Liver (tissue), 8 donors: ENCODE measurements at regions not wholly inside any gene's neighbourhood (a gene's known extent, or its start where the extent isn't known, plus 50 kb on each side); places are given as distances from the start of the nearest gene placed in this dataset.

Experiments used
- DNase-seq: peaks from one replicate; pipeline ENCODE4 v3.0.0-alpha.2; 2017; ENCODE audit warnings: low spot score
- H3K27ac ChIP-seq, 2 donors: one replicate each; pipeline ENCODE4 v1.7.0; 2013; ENCODE audit warnings: inconsistent platforms in 2 of 2, low read length in 2 of 2, control low read depth in 1 of 2, low read depth in 1 of 2, mild to moderate bottlenecking in 1 of 2
- H3K27me3 ChIP-seq, 4 donors: one replicate each; pipeline versions ENCODE4 v1.6.1 to v1.7.0; 2013; ENCODE audit warnings: low read length in 3 of 4, inconsistent platforms in 1 of 4, mild to moderate bottlenecking in 1 of 4, moderate library complexity in 1 of 4; ENCODE audit not compliant: control insufficient read depth in 4 of 4, insufficient read depth in 4 of 4
- H3K36me3 ChIP-seq, 4 donors: one replicate each; pipeline versions ENCODE4 v1.6.1 to v1.7.0; 2013; ENCODE audit warnings: low read length in 3 of 4, mild to moderate bottlenecking in 3 of 4, low read depth in 1 of 4, moderate library complexity in 1 of 4; ENCODE audit not compliant: control insufficient read depth in 4 of 4, insufficient read depth in 3 of 4
- H3K4me1 ChIP-seq, 4 donors: one replicate each; pipeline versions ENCODE4 v1.6.1 to v1.7.0; 2013; ENCODE audit warnings: low read length in 3 of 4, mild to moderate bottlenecking in 3 of 4, moderate library complexity in 1 of 4; ENCODE audit not compliant: control insufficient read depth in 4 of 4, insufficient read depth in 4 of 4
- H3K4me3 ChIP-seq, 3 donors: one replicate each; pipeline versions ENCODE4 v1.6.1 to v1.7.0; 2013; ENCODE audit warnings: low read length in 3 of 3, control low read depth in 1 of 3, low read depth in 1 of 3, mild to moderate bottlenecking in 1 of 3
- H3K9ac ChIP-seq, 2 donors: one replicate each; pipeline ENCODE4 v1.7.0; 2013; ENCODE audit warnings: low read length in 2 of 2, mild to moderate bottlenecking in 2 of 2, moderate library complexity in 2 of 2, control low read depth in 1 of 2, low read depth in 1 of 2
- H3K9me3 ChIP-seq, 4 donors: one replicate each; pipeline versions ENCODE4 v1.6.1 to v1.7.0; 2013; ENCODE audit warnings: low read length in 3 of 4; ENCODE audit not compliant: control insufficient read depth in 4 of 4
- ATF3 ChIP-seq: IDR thresholded peaks from 2 replicates; pipeline ENCODE4 v1.6.1; 2016; ENCODE audit warnings: antibody characterized with exemption
- CTCF ChIP-seq: fragments of 150-350 bp; IDR thresholded peaks from 2 replicates; pipeline ENCODE4 v1.5.1; 2017; ENCODE audit warnings: improper control_type of control experiment, low read depth, low read length; ENCODE audit not compliant: missing input control
- EGR1 ChIP-seq, 2 donors: IDR thresholded peaks; 2 replicates each; pipeline ENCODE4 v1.6.1; 2016 to 2018; ENCODE audit warnings: antibody characterized with exemption in 2 of 2, low read depth in 2 of 2
- HNF4A ChIP-seq, 2 donors: conservative IDR thresholded peaks; 2 replicates each; pipeline ENCODE4 v1.6.1; 2016; ENCODE audit warnings: antibody characterized with exemption in 2 of 2, mild to moderate bottlenecking in 2 of 2
- JUND ChIP-seq, 2 donors: IDR thresholded peaks; 2 replicates each; pipeline ENCODE4 v1.6.1; 2016; ENCODE audit warnings: antibody characterized with exemption in 2 of 2
- MAX ChIP-seq: IDR thresholded peaks from 2 replicates; pipeline ENCODE4 v1.6.1; 2016; ENCODE audit warnings: antibody characterized with exemption
- NR2F2 ChIP-seq: IDR thresholded peaks from 2 replicates; pipeline ENCODE4 v1.6.1; 2016; ENCODE audit warnings: antibody characterized with exemption
- RAD21 ChIP-seq, 2 donors: IDR thresholded peaks; 2 replicates each; pipeline ENCODE4 v1.6.1; 2016; ENCODE audit warnings: antibody characterized with exemption in 2 of 2, mild to moderate bottlenecking in 2 of 2
- REST ChIP-seq: IDR thresholded peaks from 2 replicates; pipeline ENCODE4 v1.6.1; 2016; ENCODE audit warnings: antibody characterized with exemption, mild to moderate bottlenecking
- RXRA ChIP-seq, 2 donors: IDR thresholded peaks; 2 replicates each; pipeline ENCODE4 v1.6.1; 2017 to 2018; ENCODE audit warnings: antibody characterized with exemption in 2 of 2, mild to moderate bottlenecking in 1 of 2
- TAF1 ChIP-seq: conservative IDR thresholded peaks from 2 replicates; pipeline ENCODE4 v1.6.1; 2016; ENCODE audit warnings: antibody characterized with exemption, mild to moderate bottlenecking
- YY1 ChIP-seq: IDR thresholded peaks from 2 replicates; pipeline ENCODE4 v1.6.1; 2016; ENCODE audit warnings: antibody characterized with exemption, mild to moderate bottlenecking
- ZBTB33 ChIP-seq: IDR thresholded peaks from 2 replicates; pipeline ENCODE4 v1.6.1; 2016; ENCODE audit warnings: antibody characterized with exemption
- WGBS: extraction: QIAGEN DNeasy Blood & Tissue Kit; methylation state at CpG from one replicate; pipeline ENCODE4 v1.1.7; 2013; 5-methylcytosine and 5-hydroxymethylcytosine counted together
- donor health status: healthy.
- donor health status: healthy.
- donor health status: healthy.
- donor health status: healthy.
- donor health status: healthy.

GRCh38 chr10:36500266-36500665 is 625.1 kb upstream of the ANKRD30A start:
- TF ChIP-seq REST (no peak), ZBTB33 (no peak), ATF3 (no peak), YY1 (no peak), MAX (no peak), HNF4A (conservative IDR thresholded peaks at IDR 0.05) (no peak), RXRA (IDR thresholded peaks at IDR 0.05) (no peak), CTCF (no peak), JUND (IDR thresholded peaks at IDR 0.05) (no peak), RAD21 (IDR thresholded peaks at IDR 0.05) (no peak), TAF1 (no peak), EGR1 (IDR thresholded peaks at IDR 0.05; ENCODE audit: low read depth in 2 of 2) (no peak)
- WGBS, result 82% methylated on average over 1 of the region's 1 CpG

GRCh38 chr10:36499693-36500092 is 625.7 kb upstream of the ANKRD30A start:
- Histone ChIP-seq H3K27me3 (no peaks in the 10 kb centered on the region), H3K27ac (no peak overlapping the region), H3K4me3 (no peak overlapping the region), H3K36me3 (no peaks in the 10 kb centered on the region), H3K9ac (no peak overlapping the region), H3K4me1 (no peaks in the 10 kb centered on the region), H3K9me3 (no peaks in the 10 kb centered on the region)
- no peak for DNase-seq
- TF ChIP-seq JUND (IDR thresholded peaks at IDR 0.05), result no peak
- no peak for TF ChIP-seq NR2F2
- TF ChIP-seq CTCF, result no peak
- WGBS, result 73% methylated on average over 1 of the region's 1 CpG

More at GRCh38 chr10:36500266-36500665, 625.1 kb upstream of the ANKRD30A start:
- Histone ChIP-seq H3K36me3 (no peaks in the 10 kb centered on the region), H3K27me3 (no peaks in the 10 kb centered on the region), H3K9me3 (no peaks in the 10 kb centered on the region), H3K9ac (no peak overlapping the region), H3K4me3 (no peak overlapping the region), H3K4me1 (no peaks in the 10 kb centered on the region), H3K27ac (no peak overlapping the region)
- no peak for DNase-seq
